ENCODE measurements at regions not wholly inside any gene's neighbourhood (a gene's known extent, or its start where the extent isn't known, plus 50 kb on each side); places are given as distances from the start of the nearest gene placed in this dataset.
"Not testable (repeated sequence)": the region's sequence is repeated elsewhere in the genome, so short reads cannot be mapped to it uniquely, and the experiment has no call there.

DNA sequence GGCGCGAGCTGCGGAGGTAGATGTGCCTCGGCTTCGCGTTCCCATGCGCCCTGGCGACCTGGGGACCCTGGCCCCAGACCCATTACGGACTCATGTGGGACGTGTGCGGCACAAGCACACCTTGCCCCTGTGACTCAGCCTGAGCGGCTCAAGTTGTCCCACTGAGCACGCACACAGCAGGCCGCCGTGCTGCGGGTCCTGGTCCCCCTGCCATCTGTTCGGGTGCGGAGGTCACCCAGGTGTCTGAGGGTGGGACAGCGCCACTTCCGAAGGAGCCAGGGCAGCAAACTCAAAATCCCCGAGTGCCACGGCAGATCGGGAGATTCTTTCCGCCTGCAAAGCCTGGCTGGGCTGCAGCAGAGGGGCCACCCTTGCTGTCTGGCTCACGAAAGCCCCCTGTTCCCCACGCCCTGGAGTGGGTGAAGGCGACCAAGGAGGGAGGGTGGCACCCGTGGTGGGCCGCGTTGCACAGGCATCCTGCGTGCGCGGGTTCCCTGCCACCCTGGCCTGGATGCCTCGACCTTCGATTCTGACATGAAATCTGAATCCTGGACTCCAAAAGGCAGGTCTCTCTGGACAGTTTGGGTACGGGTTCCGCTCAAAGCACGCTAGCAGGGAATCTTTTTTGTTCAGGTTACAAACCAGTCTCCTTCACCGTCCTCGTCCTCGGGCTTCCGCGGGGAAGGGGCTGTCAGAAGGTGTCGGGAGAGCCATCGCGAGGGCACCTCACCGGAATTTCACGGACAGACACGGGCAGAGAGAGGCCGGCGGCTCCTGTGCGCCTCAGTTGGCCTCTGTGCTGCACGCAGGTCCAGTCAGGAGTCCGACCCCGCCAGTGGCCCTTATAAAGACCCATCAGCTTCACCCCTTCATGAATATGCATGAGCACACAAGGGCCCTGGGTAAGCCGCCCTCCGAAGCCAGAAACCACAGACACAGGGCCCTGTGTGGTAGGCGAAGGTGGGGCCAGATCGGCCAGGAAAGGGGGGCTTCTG is 3926.8 kb upstream of the OR11H1 start:
- not testable (repeated sequence) for TF ChIP-seq CHD1 (IDR thresholded peaks at IDR 0.05; ENCODE audit: low read depth, low read length); CTCF (IDR thresholded peaks at IDR 0.05; ENCODE audit: control extremely low read depth in 1 of 3, insufficient read depth in 1 of 3, low read depth in 1 of 3, low read length in 3 of 3)

All from H1 (cell line).